Liver (tissue), 7 donors: ENCODE measurements at regions not wholly inside any gene's neighbourhood (a gene's known extent, or its start where the extent isn't known, plus 50 kb on each side); places are given as distances from the start of the nearest gene placed in this dataset.

Experiments
- DNase-seq: peaks from one replicate; pipeline ENCODE4 v3.0.0-alpha.2; 2017; ENCODE audit warnings: low spot score
- H3K27ac ChIP-seq, 2 donors: one replicate each; pipeline ENCODE4 v1.7.0; 2013; ENCODE audit warnings: inconsistent platforms in 2 of 2, low read length in 2 of 2, control low read depth in 1 of 2, low read depth in 1 of 2, mild to moderate bottlenecking in 1 of 2
- H3K27me3 ChIP-seq, 4 donors: one replicate each; pipeline versions ENCODE4 v1.6.1 to v1.7.0; 2013; ENCODE audit warnings: low read length in 3 of 4, inconsistent platforms in 1 of 4, mild to moderate bottlenecking in 1 of 4, moderate library complexity in 1 of 4; ENCODE audit not compliant: control insufficient read depth in 4 of 4, insufficient read depth in 4 of 4
- H3K36me3 ChIP-seq, 4 donors: one replicate each; pipeline versions ENCODE4 v1.6.1 to v1.7.0; 2013; ENCODE audit warnings: low read length in 3 of 4, mild to moderate bottlenecking in 3 of 4, low read depth in 1 of 4, moderate library complexity in 1 of 4; ENCODE audit not compliant: control insufficient read depth in 4 of 4, insufficient read depth in 3 of 4
- H3K4me1 ChIP-seq, 4 donors: one replicate each; pipeline versions ENCODE4 v1.6.1 to v1.7.0; 2013; ENCODE audit warnings: low read length in 3 of 4, mild to moderate bottlenecking in 3 of 4, moderate library complexity in 1 of 4; ENCODE audit not compliant: control insufficient read depth in 4 of 4, insufficient read depth in 4 of 4
- H3K4me3 ChIP-seq, 3 donors: one replicate each; pipeline versions ENCODE4 v1.6.1 to v1.7.0; 2013; ENCODE audit warnings: low read length in 3 of 3, control low read depth in 1 of 3, low read depth in 1 of 3, mild to moderate bottlenecking in 1 of 3
- H3K9ac ChIP-seq, 2 donors: one replicate each; pipeline ENCODE4 v1.7.0; 2013; ENCODE audit warnings: low read length in 2 of 2, mild to moderate bottlenecking in 2 of 2, moderate library complexity in 2 of 2, control low read depth in 1 of 2, low read depth in 1 of 2
- H3K9me3 ChIP-seq, 4 donors: one replicate each; pipeline versions ENCODE4 v1.6.1 to v1.7.0; 2013; ENCODE audit warnings: low read length in 3 of 4; ENCODE audit not compliant: control insufficient read depth in 4 of 4
- FOXA1 ChIP-seq: IDR thresholded peaks from 2 replicates; pipeline ENCODE4 v1.6.1; 2016; ENCODE audit warnings: antibody characterized with exemption
- GABPA ChIP-seq, 2 donors: IDR thresholded peaks in 1 of 2; conservative IDR thresholded peaks in 1 of 2; 2 replicates each; pipeline ENCODE4 v1.6.1; 2016; ENCODE audit warnings: antibody characterized with exemption in 2 of 2, mild to moderate bottlenecking in 1 of 2, moderate library complexity in 1 of 2
- HNF4A ChIP-seq, 2 donors: conservative IDR thresholded peaks; 2 replicates each; pipeline ENCODE4 v1.6.1; 2016; ENCODE audit warnings: antibody characterized with exemption in 2 of 2, mild to moderate bottlenecking in 2 of 2
- HNF4G ChIP-seq: IDR thresholded peaks from 2 replicates; pipeline ENCODE4 v1.6.1; 2016; ENCODE audit warnings: antibody characterized with exemption
- JUND ChIP-seq, 2 donors: IDR thresholded peaks; 2 replicates each; pipeline ENCODE4 v1.6.1; 2016; ENCODE audit warnings: antibody characterized with exemption in 2 of 2
- NR2F2 ChIP-seq: IDR thresholded peaks from 2 replicates; pipeline ENCODE4 v1.6.1; 2016; ENCODE audit warnings: antibody characterized with exemption
- RAD21 ChIP-seq, 2 donors: IDR thresholded peaks; 2 replicates each; pipeline ENCODE4 v1.6.1; 2016; ENCODE audit warnings: antibody characterized with exemption in 2 of 2, mild to moderate bottlenecking in 2 of 2
- RXRA ChIP-seq, 2 donors: IDR thresholded peaks; 2 replicates each; pipeline ENCODE4 v1.6.1; 2017 to 2018; ENCODE audit warnings: antibody characterized with exemption in 2 of 2, mild to moderate bottlenecking in 1 of 2
- SP1 ChIP-seq: IDR thresholded peaks from 2 replicates; pipeline ENCODE4 v1.6.1; 2018; ENCODE audit warnings: antibody characterized with exemption, mild to moderate bottlenecking
- TAF1 ChIP-seq: conservative IDR thresholded peaks from 2 replicates; pipeline ENCODE4 v1.6.1; 2016; ENCODE audit warnings: antibody characterized with exemption, mild to moderate bottlenecking
- YY1 ChIP-seq: IDR thresholded peaks from 2 replicates; pipeline ENCODE4 v1.6.1; 2016; ENCODE audit warnings: antibody characterized with exemption, mild to moderate bottlenecking
- WGBS: extraction: QIAGEN DNeasy Blood & Tissue Kit; methylation state at CpG from one replicate; pipeline ENCODE4 v1.1.7; 2013; 5-methylcytosine and 5-hydroxymethylcytosine counted together
- TF ChIP-seq, protein P1 (sequence below): IDR thresholded peaks from 2 replicates; pipeline ENCODE4 v1.6.1; 2016; ENCODE audit warnings: antibody characterized with exemption, mild to moderate bottlenecking
- TF ChIP-seq, protein P2 (sequence below): IDR thresholded peaks from 2 replicates; pipeline ENCODE4 v1.6.1; 2016; ENCODE audit warnings: antibody characterized with exemption
- TF ChIP-seq, protein P3 (sequence below): IDR thresholded peaks from 2 replicates; pipeline ENCODE4 v1.6.1; 2016; ENCODE audit warnings: antibody characterized with exemption
- TF ChIP-seq, protein P4 (sequence below): IDR thresholded peaks from 2 replicates; pipeline ENCODE4 v1.6.1; 2016; ENCODE audit warnings: antibody characterized with exemption
- donor health status: healthy.
- donor health status: healthy.
- donor health status: healthy.
- donor health status: healthy.

DNA sequence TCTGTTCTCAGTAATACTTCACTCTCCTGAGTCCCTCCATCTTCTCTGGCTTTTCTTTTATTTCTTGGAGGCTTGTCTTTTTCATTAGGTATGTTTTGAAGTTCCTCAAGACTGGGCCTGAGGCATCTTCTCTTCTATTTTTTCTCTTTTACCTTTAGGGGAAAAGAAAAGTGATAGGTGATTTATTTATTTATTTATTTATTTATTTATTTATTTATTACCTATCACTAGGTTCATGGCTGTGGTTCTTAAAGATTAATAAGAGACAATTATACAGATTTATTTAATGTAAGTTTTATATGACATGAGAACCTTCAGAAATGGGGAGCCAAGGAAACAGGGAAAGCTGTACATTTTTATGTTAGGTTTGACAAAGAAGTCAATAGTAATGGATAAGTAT lies 330.3 kb upstream of the RBMS3 start (continued):
- TF ChIP-seq, protein P1, sequence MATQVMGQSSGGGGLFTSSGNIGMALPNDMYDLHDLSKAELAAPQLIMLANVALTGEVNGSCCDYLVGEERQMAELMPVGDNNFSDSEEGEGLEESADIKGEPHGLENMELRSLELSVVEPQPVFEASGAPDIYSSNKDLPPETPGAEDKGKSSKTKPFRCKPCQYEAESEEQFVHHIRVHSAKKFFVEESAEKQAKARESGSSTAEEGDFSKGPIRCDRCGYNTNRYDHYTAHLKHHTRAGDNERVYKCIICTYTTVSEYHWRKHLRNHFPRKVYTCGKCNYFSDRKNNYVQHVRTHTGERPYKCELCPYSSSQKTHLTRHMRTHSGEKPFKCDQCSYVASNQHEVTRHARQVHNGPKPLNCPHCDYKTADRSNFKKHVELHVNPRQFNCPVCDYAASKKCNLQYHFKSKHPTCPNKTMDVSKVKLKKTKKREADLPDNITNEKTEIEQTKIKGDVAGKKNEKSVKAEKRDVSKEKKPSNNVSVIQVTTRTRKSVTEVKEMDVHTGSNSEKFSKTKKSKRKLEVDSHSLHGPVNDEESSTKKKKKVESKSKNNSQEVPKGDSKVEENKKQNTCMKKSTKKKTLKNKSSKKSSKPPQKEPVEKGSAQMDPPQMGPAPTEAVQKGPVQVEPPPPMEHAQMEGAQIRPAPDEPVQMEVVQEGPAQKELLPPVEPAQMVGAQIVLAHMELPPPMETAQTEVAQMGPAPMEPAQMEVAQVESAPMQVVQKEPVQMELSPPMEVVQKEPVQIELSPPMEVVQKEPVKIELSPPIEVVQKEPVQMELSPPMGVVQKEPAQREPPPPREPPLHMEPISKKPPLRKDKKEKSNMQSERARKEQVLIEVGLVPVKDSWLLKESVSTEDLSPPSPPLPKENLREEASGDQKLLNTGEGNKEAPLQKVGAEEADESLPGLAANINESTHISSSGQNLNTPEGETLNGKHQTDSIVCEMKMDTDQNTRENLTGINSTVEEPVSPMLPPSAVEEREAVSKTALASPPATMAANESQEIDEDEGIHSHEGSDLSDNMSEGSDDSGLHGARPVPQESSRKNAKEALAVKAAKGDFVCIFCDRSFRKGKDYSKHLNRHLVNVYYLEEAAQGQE: no peak
- TF ChIP-seq RAD21 (IDR thresholded peaks at IDR 0.05) (no peak), NR2F2 (no peak), HNF4A (conservative IDR thresholded peaks at IDR 0.05) (no peak), GABPA (IDR thresholded peaks at IDR 0.05 in 1 of 2, conservative IDR thresholded peaks at IDR 0.05 in 1 of 2) (no peak), YY1 (no peak)

DNA sequence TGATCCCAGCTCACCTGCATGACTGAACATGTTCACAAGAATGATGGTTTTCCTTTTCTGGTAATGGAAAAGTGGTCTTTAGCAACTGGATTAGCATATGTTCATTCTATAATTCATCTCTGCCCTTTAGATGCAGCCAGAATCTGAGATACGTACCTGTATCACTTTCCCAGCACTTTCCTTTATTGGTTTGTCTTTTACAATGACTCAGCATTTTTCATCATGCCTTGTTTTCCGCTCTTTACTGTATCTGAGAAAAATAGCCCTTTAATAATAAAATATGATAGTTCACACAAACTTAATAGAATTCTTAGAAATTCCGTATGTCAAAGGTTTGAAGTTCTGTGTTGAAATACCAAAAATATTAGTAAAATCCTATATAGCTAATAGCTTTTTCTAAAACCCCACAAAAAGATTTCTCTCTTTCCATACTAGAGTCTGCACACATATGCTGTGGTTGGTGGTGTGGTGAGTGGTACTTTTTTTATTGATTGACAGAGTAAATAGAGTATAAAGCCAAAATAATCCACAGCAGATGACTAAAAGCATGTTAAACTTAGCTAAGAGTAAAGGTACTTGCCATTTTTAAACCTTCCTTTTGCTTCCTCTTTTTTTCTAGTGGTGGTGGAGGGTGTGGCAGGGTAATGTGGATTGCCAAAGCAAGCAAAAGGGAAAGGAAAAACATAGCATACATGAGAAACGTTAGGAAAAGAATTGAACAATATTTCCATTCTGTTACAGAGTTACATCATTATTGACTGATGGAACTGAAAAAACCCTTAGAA lies 328.9 kb upstream of the RBMS3 start:
- WGBS: 68% methylated on average over 4 of the region's 4 CpGs
- H3K36me3 ChIP-seq: no peaks in the 10 kb centered on the region
- no peak overlapping the region for H3K27ac ChIP-seq
- H3K9me3 ChIP-seq: no peaks in the 10 kb centered on the region
- no peaks in the 10 kb centered on the region for H3K27me3 ChIP-seq
- no peak overlapping the region for H3K9ac ChIP-seq
- no peak overlapping the region for H3K4me3 ChIP-seq
- no peak for DNase-seq
- no peaks in the 10 kb centered on the region for H3K4me1 ChIP-seq
- TF ChIP-seq, protein P2, sequence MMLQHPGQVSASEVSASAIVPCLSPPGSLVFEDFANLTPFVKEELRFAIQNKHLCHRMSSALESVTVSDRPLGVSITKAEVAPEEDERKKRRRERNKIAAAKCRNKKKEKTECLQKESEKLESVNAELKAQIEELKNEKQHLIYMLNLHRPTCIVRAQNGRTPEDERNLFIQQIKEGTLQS: no peak
- no peak for TF ChIP-seq RAD21 (IDR thresholded peaks at IDR 0.05)
- no peak for TF ChIP-seq SP1
- TF ChIP-seq JUND (IDR thresholded peaks at IDR 0.05): no peak
- TF ChIP-seq YY1: no peak
- no peak for TF ChIP-seq RXRA (IDR thresholded peaks at IDR 0.05)
- TF ChIP-seq HNF4A (conservative IDR thresholded peaks at IDR 0.05): no peak
- no peak for TF ChIP-seq TAF1
- TF ChIP-seq, protein P3, sequence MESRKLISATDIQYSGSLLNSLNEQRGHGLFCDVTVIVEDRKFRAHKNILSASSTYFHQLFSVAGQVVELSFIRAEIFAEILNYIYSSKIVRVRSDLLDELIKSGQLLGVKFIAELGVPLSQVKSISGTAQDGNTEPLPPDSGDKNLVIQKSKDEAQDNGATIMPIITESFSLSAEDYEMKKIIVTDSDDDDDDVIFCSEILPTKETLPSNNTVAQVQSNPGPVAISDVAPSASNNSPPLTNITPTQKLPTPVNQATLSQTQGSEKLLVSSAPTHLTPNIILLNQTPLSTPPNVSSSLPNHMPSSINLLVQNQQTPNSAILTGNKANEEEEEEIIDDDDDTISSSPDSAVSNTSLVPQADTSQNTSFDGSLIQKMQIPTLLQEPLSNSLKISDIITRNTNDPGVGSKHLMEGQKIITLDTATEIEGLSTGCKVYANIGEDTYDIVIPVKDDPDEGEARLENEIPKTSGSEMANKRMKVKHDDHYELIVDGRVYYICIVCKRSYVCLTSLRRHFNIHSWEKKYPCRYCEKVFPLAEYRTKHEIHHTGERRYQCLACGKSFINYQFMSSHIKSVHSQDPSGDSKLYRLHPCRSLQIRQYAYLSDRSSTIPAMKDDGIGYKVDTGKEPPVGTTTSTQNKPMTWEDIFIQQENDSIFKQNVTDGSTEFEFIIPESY: no peak
- TF ChIP-seq FOXA1: no peak

DNA sequence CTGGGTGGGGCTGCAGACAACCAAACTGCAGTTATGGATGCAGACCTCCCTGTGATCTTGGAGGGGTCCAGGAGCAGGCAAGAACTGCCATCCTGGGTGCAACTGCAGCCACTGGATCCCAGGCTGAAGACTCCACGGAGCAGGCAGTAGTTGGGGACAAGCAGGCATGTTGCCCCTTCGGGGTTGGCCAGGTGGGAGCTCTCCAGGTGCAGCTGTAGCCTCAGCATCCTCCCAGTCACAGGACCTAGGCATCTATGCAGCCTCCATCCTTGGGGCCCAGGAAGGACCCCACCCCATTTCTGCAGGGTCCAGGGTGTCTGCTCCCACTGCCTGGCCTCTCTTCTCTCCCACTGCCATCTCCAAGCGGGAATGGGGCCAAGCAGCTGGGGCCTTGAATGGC lies 322.2 kb upstream of the RBMS3 start:
- Histone ChIP-seq H3K27me3 (no peaks in the 10 kb centered on the region), H3K27ac (no peak overlapping the region), H3K9me3 (no peaks in the 10 kb centered on the region), H3K4me3 (no peak overlapping the region), H3K9ac (no peak overlapping the region), H3K36me3 (no peaks in the 10 kb centered on the region), H3K4me1 (no peaks in the 10 kb centered on the region)
- TF ChIP-seq JUND (IDR thresholded peaks at IDR 0.05) (no peak), FOXA1 (no peak), SP1 (no peak), HNF4G (no peak), NR2F2 (no peak), YY1 (no peak)
- TF ChIP-seq, protein P4, sequence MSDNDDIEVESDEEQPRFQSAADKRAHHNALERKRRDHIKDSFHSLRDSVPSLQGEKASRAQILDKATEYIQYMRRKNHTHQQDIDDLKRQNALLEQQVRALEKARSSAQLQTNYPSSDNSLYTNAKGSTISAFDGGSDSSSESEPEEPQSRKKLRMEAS: no peak
- no peak for DNase-seq
- 78% methylated on average over 3 of the region's 3 CpGs for WGBS
